ENCODE measurements at regions not wholly inside any gene's neighbourhood (a gene's known extent, or its start where the extent isn't known, plus 50 kb on each side); places are given as distances from the start of the nearest gene placed in this dataset.

DNA sequence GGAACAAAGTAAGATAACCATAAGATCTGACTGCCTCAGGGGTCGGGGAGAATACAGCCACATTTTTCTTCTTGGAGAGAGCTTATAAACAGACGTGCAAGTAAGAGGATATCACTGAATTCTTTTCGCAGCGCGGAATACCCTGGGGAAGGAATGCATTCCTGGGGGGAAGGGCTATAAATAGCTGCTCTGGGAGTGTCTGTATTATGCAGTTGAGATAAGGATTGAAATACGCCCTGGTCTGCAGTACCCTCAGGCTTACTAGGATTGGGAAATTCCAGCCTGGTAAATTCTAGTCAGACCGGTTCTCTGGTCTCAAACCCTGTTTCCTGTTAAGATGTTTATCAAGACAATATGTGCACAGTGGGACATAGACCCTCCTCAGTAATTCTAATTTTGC lies 1491.7 kb upstream of the RAG2 start:
- H3K36me3 Mint-ChIP-seq: peaks cover 4 to 18% (median 9%) of the 10 kb centered on the region in 3 donors
- H3K9me3 Mint-ChIP-seq: peaks cover 0 to 23% (median 8%) of the 10 kb centered on the region in 6 donors
- DNase-seq: no peak
- H3K4me3 Mint-ChIP-seq: no peak overlapping the region
- peaks cover 0 to 2% (median under 1%) of the 10 kb centered on the region in 3 donors for H3K27me3 Mint-ChIP-seq (ENCODE audit: low read depth in 3 of 3)
- no peak overlapping the region for H3K27ac Mint-ChIP-seq
- no peaks in the 10 kb centered on the region for H3K4me1 Mint-ChIP-seq

DNA sequence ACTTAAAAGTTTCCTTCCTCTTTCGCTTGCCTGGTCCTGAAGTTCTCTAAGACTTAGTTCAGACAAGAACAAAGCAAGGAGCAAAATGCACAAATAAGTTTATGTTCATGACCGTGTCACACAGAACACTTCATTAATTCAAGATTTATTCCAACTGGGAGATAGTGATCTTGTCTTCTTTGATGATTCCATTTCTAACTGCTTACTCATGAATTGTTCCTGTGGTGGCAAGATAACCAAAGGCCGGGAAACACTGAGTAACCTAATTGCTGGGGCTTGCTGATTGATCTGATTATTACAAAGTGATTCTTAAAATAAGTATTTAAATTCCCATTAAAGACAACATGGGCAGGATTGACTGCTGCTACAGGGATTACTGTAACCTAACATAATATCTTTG lies 1462.9 kb upstream of the RAG2 start:
- no peak for DNase-seq
- no peaks in the 10 kb centered on the region for H3K4me1 Mint-ChIP-seq
- H3K27me3 Mint-ChIP-seq (ENCODE audit: low read depth in 3 of 3): no peaks in the 10 kb centered on the region
- peaks cover 0 to 7% (median 0%) of the 10 kb centered on the region in 3 donors for H3K36me3 Mint-ChIP-seq
- no peak overlapping the region for H3K27ac Mint-ChIP-seq
- H3K9me3 Mint-ChIP-seq: peaks cover 0 to 10% (median under 1%) of the 10 kb centered on the region in 6 donors
- no peak overlapping the region for H3K4me3 Mint-ChIP-seq

DNA sequence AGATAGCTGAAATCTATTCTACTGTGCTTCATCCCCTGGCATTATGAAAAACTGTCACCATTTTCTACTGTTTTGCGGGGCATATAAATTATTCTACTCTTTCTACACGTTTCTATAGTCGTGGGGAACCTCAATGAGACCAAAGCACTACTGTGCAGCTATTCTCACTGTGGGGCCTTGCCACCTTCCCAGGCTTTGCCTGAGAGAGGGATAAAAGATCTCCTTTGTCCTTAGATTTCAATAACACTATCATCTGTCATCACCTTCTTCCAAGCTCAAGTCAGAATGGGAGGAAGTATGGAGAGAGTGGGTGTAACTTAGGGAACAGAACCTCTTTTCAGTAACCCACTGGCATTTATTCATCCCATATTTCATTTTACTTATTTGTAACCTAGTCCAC lies 1462.1 kb upstream of the RAG2 start:
- no peak overlapping the region for H3K27ac Mint-ChIP-seq
- peaks cover 0 to 2% (median 0%) of the 10 kb centered on the region in 3 donors for H3K27me3 Mint-ChIP-seq (ENCODE audit: low read depth in 3 of 3)
- H3K36me3 Mint-ChIP-seq: peaks cover 0 to 7% (median 0%) of the 10 kb centered on the region in 3 donors
- peaks cover 0 to 9% (median 3%) of the 10 kb centered on the region in 6 donors for H3K9me3 Mint-ChIP-seq
- no peak overlapping the region for H3K4me3 Mint-ChIP-seq
- H3K4me1 Mint-ChIP-seq: no peaks in the 10 kb centered on the region
- no peak for DNase-seq

DNA sequence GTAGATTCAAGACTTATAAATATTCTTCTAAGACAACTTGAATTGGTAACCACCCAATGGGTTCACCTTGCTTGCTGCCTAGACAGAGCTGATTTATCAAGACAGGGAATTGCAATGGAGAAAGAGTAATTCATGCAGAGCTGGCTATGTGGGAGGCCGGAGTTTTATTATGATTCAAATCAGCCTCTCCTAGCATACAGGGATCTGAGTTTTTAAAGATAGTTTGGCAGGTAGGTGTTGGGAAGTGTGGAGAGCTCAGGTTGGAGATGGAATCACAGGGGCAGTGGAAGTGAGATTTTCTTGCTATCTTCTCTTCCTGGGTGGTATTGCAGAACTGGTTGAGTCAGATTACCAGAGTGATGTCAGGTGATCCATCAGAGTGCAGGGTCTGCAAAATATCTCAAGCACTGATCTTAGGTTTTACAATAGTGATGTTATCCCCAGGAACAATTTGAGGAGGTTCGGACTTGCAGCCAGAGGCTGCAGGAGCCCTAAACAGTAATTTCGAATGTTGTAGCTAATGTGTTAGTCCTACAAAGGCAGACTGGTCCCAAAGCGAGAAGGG lies 1448.6 kb upstream of the RAG2 start:
- no peak overlapping the region for H3K4me3 Mint-ChIP-seq
- no peak overlapping the region for H3K27ac Mint-ChIP-seq
- H3K9me3 Mint-ChIP-seq: peaks cover 0 to 9% (median 0%) of the 10 kb centered on the region in 6 donors
- DNase-seq: no peak
- peaks cover 2 to 5% (median 3%) of the 10 kb centered on the region in 3 donors for H3K27me3 Mint-ChIP-seq (ENCODE audit: low read depth in 3 of 3)
- H3K36me3 Mint-ChIP-seq: peaks cover 0 to 4% (median 0%) of the 10 kb centered on the region in 3 donors
- peaks cover 0 to 6% of the 10 kb centered on the region in 2 donors for H3K4me1 Mint-ChIP-seq

DNA sequence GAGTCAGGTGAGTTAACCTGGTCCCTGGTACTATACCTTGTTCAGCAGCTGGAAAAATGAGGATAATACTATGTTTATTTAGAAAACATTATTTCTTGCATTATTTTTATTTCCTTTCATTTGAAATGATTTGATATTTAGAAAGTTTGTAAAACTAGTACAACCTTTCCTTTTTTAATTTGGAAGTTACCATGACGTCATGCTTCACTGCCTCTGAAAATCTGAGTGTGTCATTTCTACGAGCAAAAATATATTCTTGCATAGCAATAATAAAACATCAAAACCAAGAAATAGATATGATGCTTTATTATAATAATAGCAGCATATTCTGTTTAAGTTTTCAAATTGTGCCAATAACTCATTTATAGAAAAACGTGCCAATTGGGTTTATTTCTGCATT lies 1445.0 kb upstream of the RAG2 start:
- Mint-ChIP-seq H3K27ac (no peak overlapping the region), H3K36me3 (no peaks in the 10 kb centered on the region), H3K9me3 (peaks cover 0 to 9% (median 0%) of the 10 kb centered on the region in 6 donors), H3K4me1 (peaks cover 0 to 6% of the 10 kb centered on the region in 2 donors), H3K4me3 (no peak overlapping the region), H3K27me3 (ENCODE audit: low read depth in 3 of 3) (peaks cover 2% of the 10 kb centered on the region in 3 donors)
- no peak for DNase-seq

DNA sequence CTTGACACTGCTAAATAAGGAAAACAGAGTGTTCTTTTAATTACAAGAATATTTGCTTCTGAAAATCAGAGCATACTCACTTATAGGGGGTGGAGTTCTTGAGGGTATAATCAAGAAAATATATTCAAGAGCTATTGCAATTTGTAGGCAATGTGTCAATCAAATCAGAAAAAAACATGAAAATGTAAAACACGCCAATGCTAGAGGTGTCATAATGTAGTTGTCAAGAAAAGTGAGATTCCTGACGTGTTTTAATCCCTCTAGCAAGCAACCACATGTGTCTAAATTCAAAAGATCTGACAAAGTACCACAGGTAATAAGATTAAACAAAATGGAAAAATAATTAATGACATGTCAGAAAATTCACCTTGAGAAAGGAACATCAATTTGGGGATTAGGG lies 1440.7 kb upstream of the RAG2 start:
- H3K4me3 Mint-ChIP-seq: no peak overlapping the region

DNA sequence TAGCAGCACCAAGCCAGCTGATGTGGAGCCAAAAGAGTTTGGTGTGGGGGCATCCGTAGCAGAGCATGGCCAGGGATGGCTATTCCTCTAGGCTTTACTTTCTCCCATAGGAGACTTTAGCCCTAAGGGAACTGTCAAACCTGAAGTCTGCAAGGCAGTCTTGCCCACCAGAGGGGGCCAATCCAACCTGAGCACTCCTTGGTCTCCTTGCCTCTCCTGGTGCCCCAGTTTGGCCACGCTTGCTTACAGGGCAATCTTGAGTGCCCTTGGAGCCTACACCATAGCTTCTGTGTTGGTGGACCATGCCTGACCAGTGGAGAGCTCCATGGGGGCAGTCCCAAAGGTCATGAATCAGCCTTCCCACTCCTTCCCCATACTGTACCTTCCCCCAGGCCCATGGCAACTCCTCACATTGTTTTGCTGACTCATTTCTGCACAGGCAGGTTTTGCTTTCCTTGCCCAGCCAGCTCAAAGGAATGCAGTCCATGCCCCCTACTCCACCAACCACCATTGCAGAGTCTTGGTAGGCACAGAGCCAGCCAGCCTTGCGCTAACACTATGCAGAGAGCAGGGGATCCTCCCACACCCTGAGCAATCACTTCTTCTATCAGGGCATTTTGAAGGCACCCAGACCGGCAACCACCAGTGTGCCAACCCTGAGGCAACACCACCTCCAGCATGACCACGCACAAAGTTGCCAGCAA lies 1421.2 kb upstream of the RAG2 start:
- H3K4me3 Mint-ChIP-seq: no peak overlapping the region

More for the DNA sequence above, 1440.7 kb upstream of the RAG2 start:
- Mint-ChIP-seq H3K9me3 (peaks cover 0 to 26% (median 4%) of the 10 kb centered on the region in 6 donors), H3K27ac (no peak overlapping the region), H3K36me3 (no peaks in the 10 kb centered on the region), H3K27me3 (ENCODE audit: low read depth in 3 of 3) (peaks cover 0 to 2% (median 0%) of the 10 kb centered on the region in 3 donors), H3K4me1 (no peaks in the 10 kb centered on the region)
- DNase-seq: no peak

DNA sequence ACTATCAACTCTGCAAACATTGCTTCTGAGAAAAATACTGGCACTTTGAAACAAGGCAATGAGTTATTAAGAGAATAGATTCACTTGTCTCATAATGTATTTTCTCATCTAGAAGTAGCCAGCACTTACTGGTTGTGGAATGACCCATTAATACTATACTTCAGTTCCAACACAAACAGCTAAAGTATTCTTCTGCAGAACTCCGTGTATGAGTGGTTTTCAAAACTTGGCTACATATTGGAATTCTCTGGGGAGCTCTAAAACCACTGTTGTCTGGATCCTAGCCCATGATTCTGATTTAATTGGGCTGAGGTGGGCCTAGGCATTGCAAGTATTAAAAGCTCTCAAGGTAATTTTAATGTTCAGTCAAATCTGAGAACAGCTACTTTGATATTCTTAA lies 1416.4 kb upstream of the RAG2 start:
- Mint-ChIP-seq H3K36me3 (peaks cover 0 to 3% (median 0%) of the 10 kb centered on the region in 3 donors), H3K4me1 (no peaks in the 10 kb centered on the region), H3K27me3 (ENCODE audit: low read depth in 3 of 3) (peaks cover 0 to 5% (median 3%) of the 10 kb centered on the region in 3 donors), H3K4me3 (no peak overlapping the region), H3K27ac (no peak overlapping the region), H3K9me3 (peaks cover 0 to 19% (median under 1%) of the 10 kb centered on the region in 6 donors)
- no peak for DNase-seq

More for the DNA sequence above, 1421.2 kb upstream of the RAG2 start:
- Mint-ChIP-seq H3K27me3 (ENCODE audit: low read depth in 3 of 3) (peaks cover 0 to 3% (median 2%) of the 10 kb centered on the region in 3 donors), H3K9me3 (peaks cover 3 to 60% (median 20%) of the 10 kb centered on the region in 6 donors), H3K27ac (no peak overlapping the region), H3K4me1 (no peaks in the 10 kb centered on the region), H3K36me3 (peaks cover 0 to 11% (median 7%) of the 10 kb centered on the region in 3 donors)
- no peak for DNase-seq

DNA sequence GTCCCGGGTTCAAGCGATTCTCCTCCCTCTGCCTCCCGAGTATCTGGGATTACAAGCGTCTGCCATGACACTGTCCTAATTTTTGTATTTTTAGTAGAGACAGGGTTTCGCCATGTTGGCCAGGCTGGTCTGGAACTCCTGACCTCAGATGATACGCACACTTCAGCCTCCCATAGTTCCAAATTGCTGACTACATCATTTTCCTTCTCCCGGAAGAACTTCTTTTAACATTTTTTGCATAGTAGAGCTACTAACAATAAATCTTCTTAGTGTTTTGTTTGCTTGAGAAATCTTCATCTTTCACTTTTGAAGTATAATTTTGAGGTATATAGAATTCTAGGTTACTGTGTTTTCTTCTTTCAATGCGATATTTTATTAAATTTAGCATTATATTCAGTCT lies 1415.1 kb upstream of the RAG2 start:
- H3K9me3 Mint-ChIP-seq: peaks cover 0 to 18% (median 0%) of the 10 kb centered on the region in 6 donors
- H3K36me3 Mint-ChIP-seq: no peaks in the 10 kb centered on the region
- peaks cover 0 to 5% (median 3%) of the 10 kb centered on the region in 3 donors for H3K27me3 Mint-ChIP-seq (ENCODE audit: low read depth in 3 of 3)
- H3K27ac Mint-ChIP-seq: no peak overlapping the region
- no peak overlapping the region for H3K4me3 Mint-ChIP-seq
- H3K4me1 Mint-ChIP-seq: no peaks in the 10 kb centered on the region
- DNase-seq: no peak

DNA sequence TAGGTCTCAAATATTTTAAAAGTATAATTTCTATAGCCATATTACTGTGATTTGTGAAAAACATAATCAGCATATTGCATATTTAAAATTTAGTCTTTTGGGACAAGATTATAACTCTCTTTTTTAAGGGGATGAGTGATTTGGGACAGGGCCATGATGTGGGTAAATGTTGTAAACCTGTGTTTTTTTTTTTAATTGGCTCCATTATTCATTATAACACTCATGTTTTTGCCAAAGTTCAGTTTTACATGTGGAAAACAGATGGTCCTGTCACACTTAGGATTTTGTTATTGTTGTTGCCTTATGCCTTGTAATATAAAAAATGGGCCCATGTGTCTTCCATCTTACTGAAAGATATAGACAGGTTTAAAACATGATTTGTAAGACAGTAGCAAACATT lies 1413.5 kb upstream of the RAG2 start:
- no peak overlapping the region for H3K27ac Mint-ChIP-seq
- H3K27me3 Mint-ChIP-seq (ENCODE audit: low read depth in 3 of 3): peaks cover 0 to 3% (median 3%) of the 10 kb centered on the region in 3 donors
- H3K4me1 Mint-ChIP-seq: no peaks in the 10 kb centered on the region
- H3K36me3 Mint-ChIP-seq: no peaks in the 10 kb centered on the region
- H3K9me3 Mint-ChIP-seq: peaks cover 0 to 19% (median 0%) of the 10 kb centered on the region in 6 donors
- DNase-seq: no peak
- H3K4me3 Mint-ChIP-seq: no peak overlapping the region

DNA sequence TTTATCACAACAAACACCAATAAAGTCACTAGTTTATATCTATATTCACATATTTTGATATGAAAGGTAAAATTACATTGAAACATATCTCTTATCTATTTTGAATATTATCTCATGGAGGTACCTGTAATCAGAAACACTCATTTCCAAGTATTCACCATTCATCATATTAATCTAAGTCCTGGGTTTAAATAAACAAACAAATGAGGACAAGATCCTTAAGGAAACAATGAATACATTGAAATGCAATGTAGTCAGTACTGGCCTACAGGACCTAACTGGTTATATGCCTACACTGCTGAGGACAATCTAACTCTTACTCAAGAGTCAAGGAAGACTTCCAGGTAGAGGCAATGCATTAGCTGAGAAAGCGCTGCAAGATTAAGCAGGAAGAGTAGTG lies 1411.9 kb upstream of the RAG2 start:
- Mint-ChIP-seq H3K27me3 (ENCODE audit: low read depth in 3 of 3) (peaks cover 0 to 3% (median 0%) of the 10 kb centered on the region in 3 donors), H3K4me3 (no peak overlapping the region), H3K4me1 (no peaks in the 10 kb centered on the region), H3K27ac (no peak overlapping the region), H3K36me3 (peaks cover 0 to 3% (median 0%) of the 10 kb centered on the region in 3 donors), H3K9me3 (peaks cover 0 to 17% (median 0%) of the 10 kb centered on the region in 6 donors)
- no peak for DNase-seq

DNA sequence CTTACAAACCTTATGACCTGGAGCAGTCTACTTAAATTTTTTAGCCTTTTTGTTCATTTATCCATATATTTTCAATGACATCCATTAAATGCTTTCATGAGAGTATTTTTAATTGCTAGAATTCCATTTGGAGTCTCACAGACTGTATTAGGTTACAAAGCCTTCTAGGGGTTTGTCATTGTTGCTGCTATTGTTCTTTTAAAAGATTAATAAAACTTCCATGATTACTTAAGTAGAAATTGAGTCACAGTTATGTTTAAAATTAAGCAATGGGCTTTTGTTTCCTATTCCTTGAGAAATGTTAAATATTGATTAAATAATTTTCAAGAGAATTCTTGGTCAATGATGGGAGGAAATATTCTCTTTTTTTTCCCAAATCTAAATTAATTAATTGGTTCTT lies 1408.4 kb upstream of the RAG2 start:
- peaks cover 0 to 3% (median 0%) of the 10 kb centered on the region in 3 donors for H3K36me3 Mint-ChIP-seq
- no peaks in the 10 kb centered on the region for H3K4me1 Mint-ChIP-seq
- no peaks in the 10 kb centered on the region for H3K27me3 Mint-ChIP-seq (ENCODE audit: low read depth in 3 of 3)
- no peak overlapping the region for H3K4me3 Mint-ChIP-seq
- no peak overlapping the region for H3K27ac Mint-ChIP-seq
- peaks cover 0 to 26% (median 3%) of the 10 kb centered on the region in 6 donors for H3K9me3 Mint-ChIP-seq
- DNase-seq: no peak

DNA sequence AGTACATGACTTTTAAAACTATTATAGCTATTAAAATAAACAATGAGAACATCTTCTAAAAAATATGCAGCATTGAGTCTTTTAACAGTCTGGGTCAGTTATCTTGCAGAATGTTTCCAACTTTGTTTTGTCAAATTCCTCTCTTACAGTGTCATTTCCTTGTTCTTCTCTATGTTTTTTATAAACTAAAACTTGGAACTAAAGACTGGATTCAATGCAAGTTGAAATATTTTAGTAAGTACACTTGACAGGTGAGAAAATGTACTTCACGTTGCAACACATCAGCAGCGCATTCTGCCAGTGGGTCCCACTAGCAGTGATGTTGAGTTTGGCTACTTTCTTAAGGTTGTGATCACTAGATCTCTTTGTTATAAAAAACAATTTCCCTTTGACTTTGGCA lies 1407.6 kb upstream of the RAG2 start:
- Mint-ChIP-seq H3K9me3 (peaks cover 0 to 30% (median 3%) of the 10 kb centered on the region in 6 donors), H3K4me1 (no peaks in the 10 kb centered on the region), H3K27me3 (ENCODE audit: low read depth in 3 of 3) (no peaks in the 10 kb centered on the region), H3K4me3 (no peak overlapping the region), H3K36me3 (peaks cover 0 to 3% (median 0%) of the 10 kb centered on the region in 3 donors), H3K27ac (no peak overlapping the region)
- no peak for DNase-seq

DNA sequence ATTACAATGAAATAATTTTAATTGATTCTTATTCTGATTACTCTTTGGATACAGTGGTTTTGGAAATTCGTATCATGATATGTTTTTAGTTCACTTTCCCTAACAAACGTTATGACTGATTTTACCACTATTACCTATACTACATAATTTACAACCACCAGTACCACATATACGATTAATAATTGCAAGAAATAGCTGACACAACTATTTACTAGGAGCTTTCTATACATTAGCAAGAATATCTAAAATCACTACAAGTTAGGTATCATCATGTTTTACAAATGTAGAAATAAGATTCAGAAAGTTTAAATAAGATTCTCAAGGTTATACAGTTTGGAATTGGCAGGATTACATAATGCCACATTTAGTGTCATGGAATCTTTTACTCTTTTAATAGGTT lies 1401.1 kb upstream of the RAG2 start:
- H3K27me3 Mint-ChIP-seq (ENCODE audit: low read depth in 3 of 3): no peaks in the 10 kb centered on the region
- H3K27ac Mint-ChIP-seq: no peak overlapping the region
- H3K36me3 Mint-ChIP-seq: peaks cover 0 to 4% (median 0%) of the 10 kb centered on the region in 3 donors
- no peak for DNase-seq
- no peaks in the 10 kb centered on the region for H3K4me1 Mint-ChIP-seq
- H3K4me3 Mint-ChIP-seq: no peak overlapping the region
- peaks cover 0 to 17% (median 3%) of the 10 kb centered on the region in 6 donors for H3K9me3 Mint-ChIP-seq

Data from immature natural killer cell (primary cell).